Esophagus squamous epithelium (tissue), 4 donors: ENCODE measurements at regions not wholly inside any gene's neighbourhood (a gene's known extent, or its start where the extent isn't known, plus 50 kb on each side); places are given as distances from the start of the nearest gene placed in this dataset.

Experiments
- CTCF ChIP-seq, 6 experiments: fragments of 450-650 bp in 4 of 6; fragments of 200-600 bp in 2 of 6; sonication (generic) in 2 of 6; IDR thresholded peaks; one replicate each; pipeline ENCODE4 v1.5.1; 2016 to 2019; ENCODE audit warnings: antibody characterized with exemption in 6 of 6, mild to moderate bottlenecking in 4 of 6, moderate library complexity in 4 of 6
- POLR2A ChIP-seq, 4 donors: fragments of 450-650 bp; IDR thresholded peaks; one replicate each; pipeline ENCODE4 v1.6.1; 2017; ENCODE audit warnings: antibody characterized with exemption in 4 of 4, mild to moderate bottlenecking in 4 of 4, moderate library complexity in 3 of 4

GRCh38 chr10:108775911-108776475, 1147.3 kb downstream of the XPNPEP1 start:
- TF ChIP-seq CTCF (IDR thresholded peaks at IDR 0.05) (no peak), POLR2A (IDR thresholded peaks at IDR 0.05) (no peak)
